PC-3 (cell line): ENCODE measurements at regions not wholly inside any gene's neighbourhood (a gene's known extent, or its start where the extent isn't known, plus 50 kb on each side); places are given as distances from the start of the nearest gene placed in this dataset.

ENCODE experiments used
- CTCF ChIP-seq: fragments of 300-600 bp; sonication (generic); conservative IDR thresholded peaks from 2 replicates; pipeline ENCODE4 v1.5.1; 2017; ENCODE audit warnings: antibody characterized with exemption, low read depth, mild to moderate bottlenecking, low read length
- EZH2 ChIP-seq: fragments of 300-600 bp; sonication (generic); IDR thresholded peaks from one replicate; pipeline ENCODE4 v1.6.1; 2017; ENCODE audit warnings: antibody characterized with exemption, mild to moderate bottlenecking, low read length; ENCODE audit not compliant: unreplicated experiment
- EZH2phosphoT487 ChIP-seq: fragments of 300-600 bp; sonication (generic); IDR thresholded peaks from 2 replicates; pipeline ENCODE4 v1.6.1; 2018; ENCODE audit warnings: mild to moderate bottlenecking, antibody characterized with exemption, low read length, borderline replicate concordance

DNA sequence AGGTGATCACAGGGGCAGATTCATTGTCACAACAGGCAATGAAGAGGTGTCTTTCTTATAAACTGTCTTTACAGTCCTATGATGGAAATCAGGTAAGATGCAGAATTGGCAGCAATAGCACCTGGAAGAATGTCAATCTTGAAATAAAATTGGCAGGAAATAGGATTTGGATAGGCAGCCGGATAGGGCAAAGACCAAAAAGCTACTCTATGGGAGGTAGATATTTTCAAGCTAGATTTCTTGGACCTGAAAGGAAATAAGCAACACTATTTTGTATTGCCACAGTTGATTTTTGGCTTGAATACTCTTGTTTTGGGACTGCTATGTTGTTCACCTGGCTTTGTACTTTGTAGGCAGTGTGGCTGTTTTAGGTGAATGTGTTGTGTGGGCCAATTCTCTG, 314.2 kb downstream of the SLC7A11 start:
- TF ChIP-seq EZH2phosphoT487 (no peak), CTCF (no peak), EZH2 (no peak)
